GM12878 (cell line): ENCODE measurements at regions not wholly inside any gene's neighbourhood (a gene's known extent, or its start where the extent isn't known, plus 50 kb on each side); places are given as distances from the start of the nearest gene placed in this dataset.

Source experiments
- NKRF ChIP-seq: fragments of 450-650 bp; conservative IDR thresholded peaks from 2 replicates; pipeline ENCODE4 v1.6.1; 2017; ENCODE audit warnings: mild to moderate bottlenecking, moderate library complexity
- POLR2AphosphoS5 ChIP-seq: IDR thresholded peaks from 2 replicates; pipeline ENCODE4 v1.6.1; 2011; ENCODE audit warnings: mild to moderate bottlenecking, low read length, inconsistent platforms

- TF ChIP-seq POLR2AphosphoS5 (no peak), NKRF (no peak)
Measured at GRCh38 chr4:177250056-177250696, 59.5 kb upstream of the NEIL3 start.
